HL-60 (cell line): ENCODE measurements at regions not wholly inside any gene's neighbourhood (a gene's known extent, or its start where the extent isn't known, plus 50 kb on each side); places are given as distances from the start of the nearest gene placed in this dataset.

ENCODE experiments used
- DNase-seq, 2 experiments: peaks; one replicate each; pipeline ENCODE4 v3.0.0-alpha.2; 2010 to 2020; ENCODE audit warnings: low read depth in 1 of 2, low spot score in 1 of 2
- H3K27ac ChIP-seq: fragments of 250-450 bp; sonication (Bioruptor Pico); replicated peaks from 2 replicates; pipeline ENCODE4 v1.5.1; 2020; ENCODE audit warnings: mild to moderate bottlenecking, moderate library complexity
- H3K27me3 ChIP-seq: fragments of 250-450 bp; sonication (Bioruptor Pico); 2 replicates; pipeline ENCODE4 v1.5.1; 2021; ENCODE audit warnings: mild to moderate bottlenecking, moderate library complexity; ENCODE audit not compliant: insufficient read depth, poor library complexity, severe bottlenecking
- H3K4me3 ChIP-seq: replicated peaks from 2 replicates; pipeline ENCODE4 v1.5.1; 2011; ENCODE audit warnings: mild to moderate bottlenecking, control low read depth, low read length; ENCODE audit not compliant: insufficient read depth
- GABPA ChIP-seq: IDR thresholded peaks from 2 replicates; pipeline ENCODE4 v1.6.1; 2012; ENCODE audit warnings: low read depth
- POLR2AphosphoS5 ChIP-seq: IDR thresholded peaks from 2 replicates; pipeline ENCODE4 v1.6.1; 2012; ENCODE audit warnings: low read depth
- SPI1 ChIP-seq: IDR thresholded peaks from 2 replicates; pipeline ENCODE4 v1.6.1; 2012; ENCODE audit warnings: low read depth, mild to moderate bottlenecking, borderline replicate concordance
- TF ChIP-seq, protein P1 (sequence below): IDR thresholded peaks from one replicate; pipeline ENCODE4 v1.5.1; 2011; ENCODE audit warnings: low read length, control low read depth, inconsistent platforms; ENCODE audit not compliant: insufficient read depth
- TF ChIP-seq, protein P2 (sequence below): IDR thresholded peaks from 2 replicates; pipeline ENCODE4 v1.6.1; 2012; ENCODE audit warnings: low read depth; ENCODE audit not compliant: insufficient replicate concordance

DNA sequence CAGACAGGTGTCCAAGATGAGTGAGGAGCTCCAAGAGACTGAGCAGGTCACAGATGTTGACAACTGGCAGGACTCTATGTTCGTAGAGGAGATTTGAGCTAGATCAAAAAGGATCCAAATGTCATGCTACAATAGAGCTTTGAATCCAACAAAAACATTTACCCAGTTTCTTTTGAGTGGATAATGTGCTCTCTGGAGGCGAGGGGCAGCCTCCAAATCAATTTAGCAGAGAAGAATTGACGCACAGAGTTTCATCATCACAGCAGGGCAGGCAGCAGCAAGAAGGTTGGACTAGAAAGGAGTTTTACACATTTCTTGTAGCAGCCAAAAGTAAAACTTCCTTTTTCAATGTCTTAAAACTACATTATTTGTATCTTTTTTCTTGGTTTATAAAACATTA, 653.0 kb downstream of the RNF144A start:
- no peak overlapping the region for H3K4me3 ChIP-seq
- no peak overlapping the region for H3K27ac ChIP-seq
- no peak for DNase-seq
- no peak for TF ChIP-seq POLR2AphosphoS5
- TF ChIP-seq, protein P1, sequence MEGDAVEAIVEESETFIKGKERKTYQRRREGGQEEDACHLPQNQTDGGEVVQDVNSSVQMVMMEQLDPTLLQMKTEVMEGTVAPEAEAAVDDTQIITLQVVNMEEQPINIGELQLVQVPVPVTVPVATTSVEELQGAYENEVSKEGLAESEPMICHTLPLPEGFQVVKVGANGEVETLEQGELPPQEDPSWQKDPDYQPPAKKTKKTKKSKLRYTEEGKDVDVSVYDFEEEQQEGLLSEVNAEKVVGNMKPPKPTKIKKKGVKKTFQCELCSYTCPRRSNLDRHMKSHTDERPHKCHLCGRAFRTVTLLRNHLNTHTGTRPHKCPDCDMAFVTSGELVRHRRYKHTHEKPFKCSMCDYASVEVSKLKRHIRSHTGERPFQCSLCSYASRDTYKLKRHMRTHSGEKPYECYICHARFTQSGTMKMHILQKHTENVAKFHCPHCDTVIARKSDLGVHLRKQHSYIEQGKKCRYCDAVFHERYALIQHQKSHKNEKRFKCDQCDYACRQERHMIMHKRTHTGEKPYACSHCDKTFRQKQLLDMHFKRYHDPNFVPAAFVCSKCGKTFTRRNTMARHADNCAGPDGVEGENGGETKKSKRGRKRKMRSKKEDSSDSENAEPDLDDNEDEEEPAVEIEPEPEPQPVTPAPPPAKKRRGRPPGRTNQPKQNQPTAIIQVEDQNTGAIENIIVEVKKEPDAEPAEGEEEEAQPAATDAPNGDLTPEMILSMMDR, result no peak
- TF ChIP-seq GABPA, result no peak
- no peak for TF ChIP-seq SPI1
- TF ChIP-seq, protein P2, sequence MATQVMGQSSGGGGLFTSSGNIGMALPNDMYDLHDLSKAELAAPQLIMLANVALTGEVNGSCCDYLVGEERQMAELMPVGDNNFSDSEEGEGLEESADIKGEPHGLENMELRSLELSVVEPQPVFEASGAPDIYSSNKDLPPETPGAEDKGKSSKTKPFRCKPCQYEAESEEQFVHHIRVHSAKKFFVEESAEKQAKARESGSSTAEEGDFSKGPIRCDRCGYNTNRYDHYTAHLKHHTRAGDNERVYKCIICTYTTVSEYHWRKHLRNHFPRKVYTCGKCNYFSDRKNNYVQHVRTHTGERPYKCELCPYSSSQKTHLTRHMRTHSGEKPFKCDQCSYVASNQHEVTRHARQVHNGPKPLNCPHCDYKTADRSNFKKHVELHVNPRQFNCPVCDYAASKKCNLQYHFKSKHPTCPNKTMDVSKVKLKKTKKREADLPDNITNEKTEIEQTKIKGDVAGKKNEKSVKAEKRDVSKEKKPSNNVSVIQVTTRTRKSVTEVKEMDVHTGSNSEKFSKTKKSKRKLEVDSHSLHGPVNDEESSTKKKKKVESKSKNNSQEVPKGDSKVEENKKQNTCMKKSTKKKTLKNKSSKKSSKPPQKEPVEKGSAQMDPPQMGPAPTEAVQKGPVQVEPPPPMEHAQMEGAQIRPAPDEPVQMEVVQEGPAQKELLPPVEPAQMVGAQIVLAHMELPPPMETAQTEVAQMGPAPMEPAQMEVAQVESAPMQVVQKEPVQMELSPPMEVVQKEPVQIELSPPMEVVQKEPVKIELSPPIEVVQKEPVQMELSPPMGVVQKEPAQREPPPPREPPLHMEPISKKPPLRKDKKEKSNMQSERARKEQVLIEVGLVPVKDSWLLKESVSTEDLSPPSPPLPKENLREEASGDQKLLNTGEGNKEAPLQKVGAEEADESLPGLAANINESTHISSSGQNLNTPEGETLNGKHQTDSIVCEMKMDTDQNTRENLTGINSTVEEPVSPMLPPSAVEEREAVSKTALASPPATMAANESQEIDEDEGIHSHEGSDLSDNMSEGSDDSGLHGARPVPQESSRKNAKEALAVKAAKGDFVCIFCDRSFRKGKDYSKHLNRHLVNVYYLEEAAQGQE, result no peak
- H3K27me3 ChIP-seq, result peaks cover 5% of the 10 kb centered on the region

DNA sequence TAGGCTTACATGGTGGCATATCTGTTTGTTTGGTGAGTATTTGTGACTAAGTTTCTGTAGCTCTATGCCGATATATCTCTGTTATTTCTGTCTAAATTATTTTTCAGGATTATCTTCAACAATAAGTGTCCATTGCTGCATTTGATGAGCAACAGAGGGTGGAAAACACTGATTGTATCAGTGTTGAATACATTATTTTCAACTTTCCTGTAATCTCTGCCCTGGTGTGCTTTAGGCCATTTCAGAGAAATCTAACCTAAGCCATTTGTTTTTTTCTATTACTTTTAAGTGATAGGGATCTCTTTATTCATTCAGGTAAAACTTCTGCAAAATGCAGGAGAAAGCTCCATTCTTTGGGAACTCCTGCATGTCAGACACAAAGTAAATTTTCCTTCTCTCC, 654.5 kb downstream of the RNF144A start:
- TF ChIP-seq SPI1 (no peak), GABPA (no peak), POLR2AphosphoS5 (no peak)
- TF ChIP-seq, protein P1, result no peak
- TF ChIP-seq, protein P2, result no peak
- DNase-seq, result no peak
- Histone ChIP-seq H3K27me3 (peaks cover 5% of the 10 kb centered on the region), H3K27ac (no peak overlapping the region), H3K4me3 (no peak overlapping the region)

DNA sequence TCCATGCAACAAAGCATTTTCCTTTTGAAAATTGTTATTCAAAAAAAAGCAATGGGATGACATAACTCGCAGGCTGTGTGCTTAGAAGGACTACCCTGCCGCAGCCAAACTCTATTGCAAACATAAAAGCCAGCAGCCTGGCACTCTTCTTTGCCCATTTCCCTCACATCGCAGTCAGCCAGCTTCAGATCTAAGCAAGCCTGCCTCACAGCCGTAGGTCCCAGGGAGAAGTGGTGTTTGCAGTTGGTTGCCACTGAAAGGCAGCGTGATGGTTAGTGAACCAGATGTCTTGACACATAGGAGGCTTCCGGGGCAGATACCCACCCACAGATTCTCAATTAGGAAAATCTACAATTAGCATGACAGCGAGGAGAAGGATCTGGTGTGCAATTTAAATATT, 655.2 kb downstream of the RNF144A start:
- DNase-seq, result no peak
- Histone ChIP-seq H3K4me3 (no peak overlapping the region), H3K27ac (no peak overlapping the region), H3K27me3 (peaks cover 5% of the 10 kb centered on the region)
- TF ChIP-seq, protein P1, result no peak
- TF ChIP-seq GABPA (no peak), SPI1 (no peak), POLR2AphosphoS5 (no peak)
- TF ChIP-seq, protein P2, result no peak
